ENCODE measurements at regions not wholly inside any gene's neighbourhood (a gene's known extent, or its start where the extent isn't known, plus 50 kb on each side); places are given as distances from the start of the nearest gene placed in this dataset.
"Not testable (repeated sequence)": the region's sequence is repeated elsewhere in the genome, so short reads cannot be mapped to it uniquely, and the experiment has no call there.

DNA sequence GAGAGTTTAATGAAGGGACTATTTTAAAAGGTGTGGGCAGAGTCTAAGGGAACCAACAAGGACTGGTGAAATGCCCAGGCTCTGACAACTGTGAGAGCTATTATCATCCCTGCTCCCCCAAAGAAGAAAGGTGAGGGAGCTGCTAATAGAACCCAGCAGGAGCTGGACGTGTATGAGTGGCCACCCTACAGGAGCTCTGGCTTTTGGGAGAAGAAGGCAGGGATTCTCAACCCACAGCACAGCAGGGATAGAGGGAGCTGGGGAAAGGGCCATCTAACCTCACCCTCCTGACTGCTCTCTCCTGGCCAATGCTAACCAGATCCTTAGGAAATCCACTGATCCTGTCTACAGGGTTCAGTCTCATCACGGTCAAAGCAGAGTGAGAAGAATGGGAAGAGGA lies 57.1 kb downstream of the GRIN2B start:
- DNase-seq (ENCODE audit: low spot score): no peak

DNA sequence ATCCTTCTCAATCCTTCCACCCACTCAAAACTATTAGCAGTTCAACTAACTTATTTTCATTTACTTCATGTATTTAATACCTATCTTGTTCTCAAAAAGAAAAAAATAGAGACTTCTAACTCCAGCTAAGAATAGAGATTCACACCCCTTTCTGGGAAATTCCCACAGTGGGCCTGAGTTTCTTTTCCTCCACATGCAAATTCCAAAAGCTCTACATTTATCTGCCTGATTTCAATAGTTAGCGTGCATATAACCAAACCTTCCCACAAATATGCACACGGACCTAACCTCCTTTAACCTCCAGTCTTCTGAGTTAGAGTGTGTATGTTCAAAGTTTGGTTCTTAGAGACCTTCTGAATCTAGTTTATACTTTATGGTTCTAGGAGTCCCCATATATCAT lies 62.5 kb downstream of the GRIN2B start:
- DNase-seq (ENCODE audit: low spot score): no peak

DNA sequence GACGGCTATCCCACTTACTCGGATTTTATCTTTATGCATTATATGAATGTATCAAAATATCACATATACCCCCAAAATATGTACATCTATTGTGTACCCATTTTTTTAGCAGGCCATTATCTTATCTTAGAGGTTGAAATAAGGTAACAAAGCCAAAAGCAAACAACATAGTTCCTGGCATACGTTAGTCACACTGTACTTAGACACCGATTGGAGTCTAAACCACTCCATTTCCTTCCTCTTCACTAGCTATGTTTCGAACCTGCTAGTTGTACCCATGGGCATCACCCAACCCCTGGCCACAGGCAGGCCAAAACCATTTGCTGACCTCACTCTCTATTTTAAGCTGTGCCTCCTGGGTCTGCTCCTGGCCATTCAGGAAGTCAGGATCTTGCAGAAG lies 66.3 kb downstream of the GRIN2B start:
- DNase-seq (ENCODE audit: low spot score): no peak

DNA sequence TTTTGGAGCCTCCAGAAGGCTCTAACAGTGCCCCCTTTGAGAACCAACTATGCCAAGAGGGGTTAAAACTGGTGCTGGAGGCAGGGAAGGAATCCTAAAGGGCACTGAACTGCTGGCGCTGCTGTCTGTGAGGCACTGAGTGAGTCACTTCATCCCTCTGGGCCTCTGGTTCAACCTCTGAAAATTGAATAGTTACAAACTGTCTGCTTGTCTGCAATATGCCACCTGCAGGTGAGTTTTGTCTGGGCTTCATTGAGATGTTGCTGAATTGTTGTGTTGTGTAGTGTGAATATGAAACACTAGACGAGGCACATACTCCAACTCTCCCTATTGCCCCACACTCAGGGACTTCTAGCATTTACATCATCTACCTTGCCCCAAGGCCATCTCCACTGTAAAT lies 68.0 kb downstream of the GRIN2B start:
- DNase-seq (ENCODE audit: low spot score): no peak

DNA sequence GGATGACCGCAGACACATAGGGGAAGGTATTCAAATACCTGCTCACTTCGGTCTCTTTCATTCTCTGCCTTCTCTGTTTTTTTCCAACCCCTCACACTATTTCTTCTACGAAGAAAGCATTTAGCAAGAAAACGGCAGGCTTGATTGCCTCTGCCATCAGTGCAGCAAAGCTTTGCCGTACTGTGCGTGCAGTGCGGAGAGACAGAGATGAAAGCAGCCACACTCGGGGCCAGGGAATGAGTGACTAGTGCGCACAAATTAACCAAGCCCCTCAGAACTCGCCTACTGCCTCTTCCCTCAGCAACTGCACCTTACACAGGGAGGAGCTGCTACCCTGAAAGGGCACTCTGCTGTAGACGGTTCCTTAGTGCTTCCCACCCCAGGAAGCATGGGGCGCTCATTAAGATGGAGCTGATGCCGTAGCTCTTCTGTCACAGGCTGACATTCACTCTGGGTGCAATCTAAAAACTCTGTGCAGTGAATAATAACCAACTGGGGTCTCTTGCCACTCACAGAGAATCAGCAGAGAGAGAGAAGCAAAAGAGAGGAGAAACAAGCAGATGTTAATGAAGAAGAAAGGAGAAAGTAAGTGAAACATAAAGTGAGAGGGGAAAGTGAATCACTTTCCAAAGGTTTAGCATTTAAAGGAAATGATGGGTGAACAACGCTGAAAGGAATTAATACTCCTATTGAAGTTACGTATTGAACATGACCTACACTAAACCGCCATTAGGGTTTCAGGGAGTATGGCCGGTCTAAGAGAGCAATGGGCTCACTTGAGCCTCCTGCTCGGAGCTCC lies 69.4 kb downstream of the GRIN2B start:
- DNase-seq (ENCODE audit: low spot score): no peak

DNA sequence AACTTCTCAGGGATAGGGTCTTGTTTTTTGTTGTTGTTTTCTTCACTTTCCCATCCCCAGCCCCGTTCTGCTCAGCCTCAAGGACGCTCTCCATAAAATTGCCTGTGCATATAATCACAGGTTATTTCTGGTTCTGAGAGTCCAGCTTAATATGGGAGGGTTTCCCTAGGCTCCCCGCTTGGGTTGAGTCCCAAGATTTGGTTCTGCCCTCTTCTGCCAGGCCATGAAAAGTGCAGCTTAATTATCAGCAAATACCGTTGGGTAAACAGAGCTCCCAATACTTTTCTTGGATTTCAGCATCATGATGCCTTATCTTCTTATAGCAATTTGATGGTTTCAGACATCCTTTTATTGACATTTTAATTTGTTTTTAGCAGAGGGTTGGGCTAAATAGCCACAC lies 75.6 kb downstream of the GRIN2B start:
- no peak for DNase-seq (ENCODE audit: low spot score)

DNA sequence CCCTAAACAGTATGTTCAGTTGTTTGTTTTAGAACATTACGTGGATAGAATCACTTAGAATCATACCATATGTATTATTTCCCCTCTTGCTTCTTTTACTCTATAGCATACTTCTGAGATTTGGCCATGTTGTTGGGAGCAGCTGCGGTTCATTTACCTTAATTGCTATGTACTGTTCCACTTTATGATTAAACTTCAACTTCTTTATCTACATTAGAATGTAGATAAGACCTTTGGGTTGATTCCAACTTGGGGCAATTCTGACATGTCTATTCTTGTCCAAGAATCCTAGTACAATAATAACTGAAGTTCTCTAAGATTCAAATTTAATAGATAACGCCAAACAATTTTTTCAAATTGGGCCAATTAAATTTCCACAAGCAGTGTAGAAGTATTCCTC lies 80.7 kb downstream of the GRIN2B start:
- DNase-seq (ENCODE audit: low spot score): no peak

DNA sequence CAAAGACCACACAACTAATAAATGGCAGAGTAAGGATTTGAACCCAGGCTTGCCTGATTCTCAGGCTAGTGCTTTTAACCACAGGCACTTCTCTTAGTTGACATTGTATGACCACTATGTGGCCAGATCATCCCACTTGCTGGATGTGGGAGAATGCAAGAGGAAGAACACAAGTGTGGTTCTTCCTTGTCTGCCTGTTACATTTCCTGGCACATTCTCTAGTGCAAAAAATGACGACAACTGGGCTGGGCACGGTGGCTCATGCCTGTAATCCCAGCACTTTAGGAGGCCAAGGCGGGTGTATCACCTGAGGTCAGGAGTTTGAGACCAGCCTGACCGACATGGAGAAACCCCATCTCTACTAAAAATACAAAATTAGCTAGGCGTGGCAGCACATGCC lies 83.0 kb downstream of the GRIN2B start:
- DNase-seq (ENCODE audit: low spot score): not testable (repeated sequence)

DNA sequence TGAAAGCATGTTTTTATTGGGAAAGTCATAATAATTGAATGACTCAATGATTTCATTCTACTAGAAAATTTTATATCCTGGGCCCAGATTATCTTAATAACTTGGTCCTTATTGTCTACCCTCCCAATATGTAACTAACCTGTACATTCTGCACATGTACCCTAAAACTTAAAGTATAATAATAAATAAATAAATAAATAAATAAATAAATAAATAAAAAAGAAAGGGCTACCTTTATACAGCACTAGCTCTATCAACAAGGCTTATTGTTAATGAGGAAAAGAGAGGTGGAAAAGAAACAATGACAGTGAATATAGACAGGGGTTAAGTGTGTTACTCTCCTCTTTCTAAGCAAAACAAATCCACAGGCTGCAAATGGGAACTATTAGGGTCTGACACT lies 83.6 kb downstream of the GRIN2B start:
- DNase-seq (ENCODE audit: low spot score): no peak

DNA sequence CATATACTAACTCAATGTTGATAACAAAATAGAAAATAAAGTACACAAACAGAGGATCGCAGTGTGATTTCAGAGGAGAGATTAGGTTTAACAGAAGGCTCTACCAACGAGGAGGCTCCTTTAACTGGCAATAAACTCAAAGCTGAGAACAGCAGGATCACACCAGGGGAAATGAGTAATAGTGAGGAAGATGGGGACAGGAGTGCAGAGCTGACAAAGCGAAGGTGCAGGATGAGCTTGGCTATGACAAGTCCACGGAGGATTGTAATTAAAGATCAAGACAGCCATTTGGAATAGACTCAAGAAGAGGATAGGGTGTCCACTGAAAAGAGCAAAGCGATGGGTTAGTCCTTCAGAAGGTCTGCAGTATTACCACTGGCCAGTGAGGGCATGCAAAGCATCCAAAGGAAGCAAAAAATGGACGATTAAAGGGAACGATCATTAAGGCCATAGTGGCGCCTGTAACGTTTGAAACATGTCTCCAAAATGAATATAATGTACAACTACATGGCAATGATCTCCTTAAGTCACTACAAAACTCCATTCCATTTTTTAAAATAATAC lies 85.3 kb downstream of the GRIN2B start:
- no peak for DNase-seq (ENCODE audit: low spot score)

DNA sequence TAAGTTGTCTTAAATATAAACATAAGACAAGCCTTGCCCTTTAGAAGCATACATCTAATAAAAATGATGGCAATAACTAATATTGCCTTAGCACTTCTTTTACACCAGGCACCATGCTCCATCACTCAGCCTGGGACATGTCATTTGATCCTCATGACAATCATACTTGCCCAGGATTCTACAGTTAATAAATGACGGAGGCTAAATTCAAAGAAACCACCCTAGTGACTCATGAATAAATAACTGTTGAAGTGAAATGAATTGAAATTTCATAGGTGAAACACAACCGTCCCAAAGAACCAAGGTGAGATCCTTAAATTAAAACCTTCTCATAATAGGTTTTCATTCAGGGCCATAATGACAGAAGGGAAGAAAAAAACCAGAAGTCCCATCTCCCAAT lies 89.5 kb downstream of the GRIN2B start:
- no peak for DNase-seq (ENCODE audit: low spot score)

DNA sequence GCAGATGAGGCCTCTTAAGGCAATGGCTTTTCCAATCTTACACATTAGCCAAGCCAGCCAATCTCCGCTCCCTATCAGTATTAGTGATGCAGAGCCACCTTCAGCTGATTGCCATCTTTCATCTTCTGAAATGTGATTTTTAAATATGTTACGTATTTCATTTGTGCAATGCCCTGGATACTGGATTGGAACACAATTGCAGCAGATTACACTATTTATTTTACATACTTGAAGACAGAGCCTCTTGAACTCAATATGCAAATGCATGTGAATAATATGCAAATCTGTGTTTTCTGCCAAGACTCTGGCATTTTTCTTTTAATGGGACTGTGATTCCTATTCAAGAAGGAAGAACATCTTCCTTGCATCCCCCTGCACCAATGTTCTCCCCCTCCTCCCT lies 90.5 kb downstream of the GRIN2B start:
- DNase-seq (ENCODE audit: low spot score): no peak

DNA sequence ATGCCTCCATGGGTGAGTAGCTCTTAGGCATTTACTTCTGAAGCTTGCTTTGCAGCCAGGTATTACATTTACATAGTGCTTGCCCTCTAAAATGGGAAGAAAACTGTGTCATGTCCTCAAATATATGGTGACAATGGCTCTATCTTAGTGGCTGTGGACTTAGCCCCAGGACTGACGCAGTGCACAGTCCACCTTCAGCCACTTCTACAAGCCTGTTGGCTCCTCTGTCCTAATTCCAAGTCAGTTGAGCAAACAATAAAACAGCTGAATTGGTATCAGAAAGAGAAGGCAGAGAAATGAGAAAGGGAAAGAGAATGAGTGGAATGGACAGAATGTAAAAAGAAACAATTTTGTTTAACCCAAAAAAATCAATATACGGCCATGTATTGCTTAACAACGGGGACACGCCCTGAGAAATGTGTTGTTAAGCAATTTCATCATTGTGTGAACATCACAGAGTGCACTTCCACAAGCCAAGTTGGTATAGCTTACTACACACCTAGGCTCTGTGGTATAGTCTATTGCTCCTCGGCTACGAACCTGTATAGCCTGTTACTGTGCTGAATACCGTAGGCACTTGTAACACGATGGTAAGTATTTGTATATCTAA lies 93.5 kb downstream of the GRIN2B start:
- DNase-seq (ENCODE audit: low spot score): no peak

DNA sequence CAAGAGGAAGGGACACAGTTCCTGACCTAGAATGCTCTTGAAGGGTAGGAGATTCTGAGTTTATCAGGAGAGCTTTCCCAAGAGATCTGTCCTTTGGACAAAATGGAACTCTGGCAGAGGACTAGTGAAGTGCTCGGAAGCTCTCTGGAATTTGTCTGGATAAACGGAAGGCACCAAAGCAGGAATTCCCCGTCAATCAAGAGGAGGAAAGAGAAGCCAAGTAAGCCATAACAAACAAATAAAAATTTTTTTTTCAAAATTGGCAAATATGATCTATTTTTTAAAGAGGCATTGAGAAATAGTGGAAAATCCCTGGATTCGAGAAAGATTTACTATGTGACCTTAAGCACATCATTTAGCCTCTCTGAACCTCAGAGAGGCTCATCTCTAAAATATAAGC lies 99.2 kb downstream of the GRIN2B start:
- DNase-seq (ENCODE audit: low spot score): no peak

DNA sequence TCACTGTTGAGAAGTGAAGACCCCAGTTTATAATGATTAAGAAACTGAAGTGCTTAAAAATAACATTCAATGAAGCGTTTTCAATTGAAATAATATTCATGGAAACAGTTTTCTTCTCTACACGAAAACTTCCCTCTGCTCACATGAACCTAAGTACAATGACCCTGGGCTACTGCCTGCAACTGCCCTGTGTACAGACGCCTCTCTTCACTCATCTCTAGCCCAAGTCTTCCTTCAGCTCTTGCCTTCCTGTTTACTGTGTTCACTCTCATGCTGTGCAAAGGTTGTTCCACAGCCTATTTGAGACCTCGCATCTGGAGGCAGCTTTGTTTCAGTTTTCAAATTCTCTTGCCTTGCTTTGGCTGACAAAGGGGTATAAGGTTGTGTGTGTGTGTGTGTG lies 100.8 kb downstream of the GRIN2B start:
- no peak for DNase-seq (ENCODE audit: low spot score)

DNA sequence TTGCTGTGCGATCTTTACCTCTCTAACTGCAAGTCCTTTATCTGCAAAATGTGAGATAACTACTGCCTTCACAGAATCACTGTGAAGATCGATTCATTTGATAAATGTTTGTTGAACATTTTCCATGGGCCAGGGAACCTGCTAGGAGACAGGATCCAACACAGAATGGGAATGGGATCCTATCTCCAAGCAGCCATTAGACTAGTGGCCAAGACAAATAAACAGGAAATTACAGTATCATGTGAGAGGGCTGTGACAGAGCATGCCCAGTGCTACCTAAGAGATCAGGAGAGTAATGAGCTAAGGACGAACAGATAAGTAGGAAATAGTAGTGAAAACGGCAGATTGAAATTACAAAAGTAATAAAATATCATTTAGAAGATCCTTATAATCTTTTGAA lies 105.7 kb downstream of the GRIN2B start:
- DNase-seq (ENCODE audit: low spot score): no peak

DNA sequence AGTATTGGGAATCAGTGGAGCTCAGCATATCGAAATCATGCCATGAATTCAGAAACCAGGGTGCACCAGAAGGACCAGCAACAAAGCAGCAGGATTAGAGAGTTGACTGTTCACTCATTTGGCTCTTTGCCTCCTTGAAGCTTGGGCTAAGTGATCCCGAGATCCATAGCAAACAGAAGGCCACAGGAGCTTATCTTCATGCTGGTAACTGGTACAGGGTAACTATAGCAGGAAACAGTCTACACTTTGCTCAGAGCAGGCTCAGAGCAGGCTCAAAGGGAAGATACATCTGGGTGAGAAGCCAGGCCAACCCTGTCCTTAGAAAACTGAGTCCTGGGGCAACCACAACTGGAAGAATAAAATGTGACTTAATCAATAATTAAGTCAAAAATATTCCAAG lies 111.1 kb downstream of the GRIN2B start:
- peak; percentile 41 for DNase-seq (ENCODE audit: low spot score)

DNA sequence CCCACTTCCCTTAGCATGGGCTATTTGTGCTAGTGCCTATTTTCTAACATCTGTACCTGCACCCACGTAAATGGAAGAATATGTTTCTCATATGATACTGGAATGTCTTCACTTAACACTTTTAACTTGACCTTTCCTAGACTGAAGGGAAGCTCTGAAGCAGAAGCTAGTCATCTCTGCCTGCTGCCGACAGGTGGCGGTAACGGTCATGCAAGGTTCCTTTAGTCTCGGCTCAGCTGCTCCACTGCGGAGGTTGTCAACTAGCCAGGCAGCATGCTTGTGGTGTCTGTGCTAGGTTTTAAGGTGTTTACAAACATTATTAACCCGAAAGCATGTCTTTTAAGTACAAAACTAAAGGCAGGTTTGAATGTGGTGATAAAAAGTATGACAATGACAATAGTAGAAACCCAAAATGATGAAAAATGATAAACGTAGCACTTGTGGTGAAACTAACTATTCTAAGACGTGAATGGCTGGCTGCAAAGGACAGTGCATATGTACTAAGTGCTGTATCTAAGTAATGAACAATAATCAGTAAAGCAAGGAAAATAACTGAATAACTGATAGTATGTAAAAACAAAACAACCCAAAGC lies 117.2 kb downstream of the GRIN2B start:
- peak; percentile 74 for DNase-seq (ENCODE audit: low spot score)

DNA sequence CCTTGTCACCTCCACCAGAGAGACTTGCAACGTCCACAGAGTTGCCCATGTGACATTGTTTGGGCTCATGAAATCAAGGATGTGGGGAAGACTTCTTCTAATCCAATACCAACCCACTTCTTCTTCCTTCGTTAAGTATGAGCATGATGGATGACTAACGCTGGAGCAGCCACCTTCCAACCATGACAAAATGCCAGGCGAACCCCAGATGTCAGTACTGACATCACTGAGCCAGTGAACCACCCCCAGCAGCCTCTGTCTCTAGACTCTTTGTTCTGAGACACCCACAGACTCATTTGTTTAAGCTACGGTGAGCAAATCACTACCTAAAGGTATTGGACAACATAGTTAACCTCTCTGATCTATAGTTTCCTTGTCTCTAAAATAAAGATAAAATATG lies 123.7 kb downstream of the GRIN2B start:
- no peak for DNase-seq (ENCODE audit: low spot score)

DNA sequence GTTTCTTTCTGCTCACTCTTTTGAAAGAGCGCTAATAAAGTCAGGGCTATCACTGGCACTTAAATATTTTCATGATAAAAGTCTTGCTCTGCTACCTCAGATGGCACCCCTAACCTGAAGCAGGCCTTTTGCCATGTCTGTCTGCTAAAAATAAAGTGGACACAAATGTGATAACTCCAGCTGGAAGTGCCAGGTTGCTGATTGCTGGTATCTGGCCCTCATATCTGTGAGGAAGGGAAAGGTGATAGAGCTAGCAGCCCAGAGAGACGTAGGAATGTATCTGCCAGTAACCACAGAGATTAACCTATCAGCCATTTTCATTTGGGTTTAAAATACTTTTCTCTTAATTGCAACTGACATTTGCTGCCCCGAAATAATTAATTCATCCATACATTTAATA lies 127.9 kb downstream of the GRIN2B start:
- no peak for DNase-seq (ENCODE audit: low spot score)

DNA sequence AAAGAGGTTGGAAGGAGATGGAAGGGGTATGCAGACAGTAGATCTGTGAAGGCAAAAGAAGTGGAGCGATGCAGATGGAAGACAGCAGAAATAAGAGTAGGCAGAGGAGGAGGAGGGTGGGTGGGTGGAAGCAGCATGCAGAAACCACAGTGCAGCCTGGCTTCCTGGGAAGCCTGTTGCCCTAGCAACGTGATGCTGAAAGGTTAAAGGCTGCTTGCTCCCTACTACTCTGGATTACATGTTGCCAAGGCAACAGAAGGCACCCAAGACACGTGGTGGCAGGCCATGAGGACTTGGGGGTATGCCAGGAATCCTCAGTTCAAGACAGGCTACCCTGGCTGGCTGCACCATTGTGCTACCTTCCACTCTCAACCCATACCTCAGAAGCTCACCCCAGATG lies 129.6 kb downstream of the GRIN2B start:
- no peak for DNase-seq (ENCODE audit: low spot score)

DNA sequence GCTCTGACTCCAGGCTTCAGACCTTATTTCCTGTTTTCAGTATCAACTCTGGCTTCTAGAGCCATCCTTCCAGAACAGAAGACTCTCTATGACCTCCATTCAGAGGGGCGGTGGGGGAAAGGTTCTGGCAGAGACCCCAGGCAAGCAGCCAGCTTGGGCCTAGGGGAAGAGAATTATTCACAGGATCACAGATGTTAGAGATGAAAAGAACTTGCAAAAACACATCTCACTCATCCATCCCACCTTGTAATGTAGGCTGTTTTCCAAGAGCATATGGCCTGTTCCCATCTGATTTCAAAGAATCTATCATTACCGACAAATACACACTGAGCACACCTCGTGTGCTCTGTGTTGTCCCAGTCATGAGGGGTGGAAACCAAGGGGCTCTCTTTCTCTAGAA lies 131.9 kb downstream of the GRIN2B start:
- DNase-seq (ENCODE audit: low spot score): no peak

DNA sequence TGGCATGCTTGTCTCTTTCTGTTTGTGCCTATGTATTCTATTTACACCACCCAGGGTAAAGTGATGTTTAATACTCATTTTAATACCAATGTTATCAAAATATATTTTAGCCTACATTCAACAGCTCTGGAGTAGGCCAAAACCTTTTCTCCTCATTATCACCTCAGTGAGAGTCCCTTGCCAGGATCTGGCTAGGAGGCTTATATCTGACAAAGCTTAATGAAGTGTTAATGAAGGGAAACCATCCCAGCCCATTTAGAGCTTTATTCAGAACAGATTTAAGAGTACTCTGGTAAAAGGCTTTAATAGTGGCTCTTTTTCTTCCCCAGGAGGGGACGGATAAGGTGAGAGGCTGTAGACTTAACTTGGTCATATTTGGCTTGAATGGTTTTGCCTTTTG lies 137.6 kb downstream of the GRIN2B start:
- DNase-seq (ENCODE audit: low spot score): no peak
